HL-60 (cell line): ENCODE measurements at regions not wholly inside any gene's neighbourhood (a gene's known extent, or its start where the extent isn't known, plus 50 kb on each side); places are given as distances from the start of the nearest gene placed in this dataset.

Source experiments
- CTCF ChIP-seq: IDR thresholded peaks from one replicate; pipeline ENCODE4 v1.5.1; 2011; ENCODE audit warnings: low read length, control low read depth, inconsistent platforms; ENCODE audit not compliant: insufficient read depth
- POLR2AphosphoS5 ChIP-seq: IDR thresholded peaks from 2 replicates; pipeline ENCODE4 v1.6.1; 2012; ENCODE audit warnings: low read depth
- SPI1 ChIP-seq: IDR thresholded peaks from 2 replicates; pipeline ENCODE4 v1.6.1; 2012; ENCODE audit warnings: low read depth, mild to moderate bottlenecking, borderline replicate concordance

- TF ChIP-seq CTCF (no peak), SPI1 (no peak), POLR2AphosphoS5 (no peak)
These were observed 331.6 kb upstream of the DUSP10 start for GRCh38 chr1:222073307-222073995.
